GM18507 (cell line): ENCODE measurements at regions not wholly inside any gene's neighbourhood (a gene's known extent, or its start where the extent isn't known, plus 50 kb on each side); places are given as distances from the start of the nearest gene placed in this dataset.
"Not testable (repeated sequence)": the region's sequence is repeated elsewhere in the genome, so short reads cannot be mapped to it uniquely, and the experiment has no call there.

Experiments used
- DNase-seq: peaks from one replicate; pipeline ENCODE4 v3.0.0; 2011; ENCODE audit warnings: low read depth; ENCODE audit not compliant: insufficient read length; ENCODE audit errors: extremely low spot score
- FAIRE-seq: peaks from 2 replicates; lab custom pipeline; 2011; peaks lifted over from hg19 to GRCh38; lab: Jason Lieb, UNC

DNA sequence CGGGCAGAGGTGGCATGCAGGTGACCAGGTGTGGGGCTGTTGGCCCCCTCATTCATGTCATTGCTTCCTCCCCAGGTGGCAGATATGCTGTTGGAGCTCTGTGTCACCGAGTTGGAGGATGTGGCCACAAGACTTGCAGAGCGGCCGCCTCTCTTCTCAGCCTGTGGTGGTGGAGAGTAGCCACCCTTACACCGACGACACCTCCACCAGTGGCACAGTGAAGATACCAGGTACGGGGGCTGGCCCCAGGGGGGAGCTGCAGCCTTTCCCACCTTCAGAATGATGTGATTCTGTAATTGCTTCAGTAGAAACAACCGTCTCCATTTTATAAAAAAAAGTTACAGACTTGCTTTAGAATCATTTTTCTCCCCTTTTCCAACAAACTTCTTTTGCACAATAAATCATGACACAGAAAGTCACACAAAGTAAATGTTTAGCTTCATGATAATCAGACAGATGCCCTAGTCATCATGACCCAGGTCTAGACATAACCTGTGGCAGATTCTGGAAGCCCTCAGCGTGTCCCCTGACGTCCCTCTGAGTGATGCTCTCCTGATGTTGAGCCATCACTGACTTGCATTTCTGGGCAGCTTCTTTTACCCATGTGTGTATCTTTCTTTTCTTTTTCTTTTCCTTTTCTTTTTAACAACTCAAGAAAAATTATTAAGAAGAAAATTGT is 76.0 kb upstream of the FAN1 start:
- FAIRE-seq (no peak), DNase-seq (no peak)

GRCh38 chr15:30828304-30828639 is 75.4 kb upstream of the FAN1 start:
- not testable (repeated sequence) for DNase-seq

GRCh38 chr15:30830961-30831360 is 72.8 kb upstream of the FAN1 start:
- FAIRE-seq (no peak), DNase-seq (no peak)

More at GRCh38 chr15:30828304-30828639, 75.4 kb upstream of the FAN1 start:
- not testable (repeated sequence) for FAIRE-seq

DNA sequence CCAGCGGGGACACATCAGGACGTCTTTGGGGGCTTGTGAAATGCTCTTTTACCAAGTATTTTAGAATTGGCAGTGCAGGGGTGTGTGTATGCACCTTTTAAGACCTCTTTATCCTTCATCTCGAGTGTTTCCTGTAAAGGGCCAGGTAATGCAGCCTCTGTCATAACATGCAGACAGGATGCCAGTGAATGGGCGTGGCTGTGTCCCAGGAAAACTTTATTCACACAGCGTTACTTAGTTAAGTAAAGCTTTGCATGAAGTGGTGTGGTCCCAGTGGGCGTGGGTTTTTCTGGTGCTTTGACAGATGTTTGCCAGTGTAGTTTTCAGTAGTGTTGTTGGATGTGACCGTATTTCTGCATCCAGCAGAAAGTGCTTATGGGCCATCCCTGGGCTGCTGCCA is 70.3 kb upstream of the FAN1 start:
- not testable (repeated sequence) for FAIRE-seq, DNase-seq

DNA sequence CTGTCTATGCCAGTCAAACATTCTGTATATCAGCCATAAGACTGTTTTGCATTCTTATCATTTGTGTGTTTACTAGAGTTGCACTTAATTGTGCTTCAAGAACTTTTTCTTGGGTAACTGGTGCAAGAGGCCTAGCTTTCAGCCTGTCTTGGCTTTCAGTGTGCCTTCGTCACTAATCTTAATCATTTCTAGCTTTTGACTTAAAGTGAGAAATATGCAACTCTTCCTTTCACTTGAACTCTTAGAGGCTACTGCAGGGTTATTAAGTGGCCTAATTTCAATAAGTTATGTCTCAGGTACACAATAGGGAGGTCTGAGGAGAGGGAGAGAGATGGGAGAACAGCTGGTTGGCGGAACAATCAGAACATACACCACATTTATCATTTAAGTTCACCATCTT is 62.1 kb upstream of the FAN1 start:
- peak; percentile 21 for FAIRE-seq

DNA sequence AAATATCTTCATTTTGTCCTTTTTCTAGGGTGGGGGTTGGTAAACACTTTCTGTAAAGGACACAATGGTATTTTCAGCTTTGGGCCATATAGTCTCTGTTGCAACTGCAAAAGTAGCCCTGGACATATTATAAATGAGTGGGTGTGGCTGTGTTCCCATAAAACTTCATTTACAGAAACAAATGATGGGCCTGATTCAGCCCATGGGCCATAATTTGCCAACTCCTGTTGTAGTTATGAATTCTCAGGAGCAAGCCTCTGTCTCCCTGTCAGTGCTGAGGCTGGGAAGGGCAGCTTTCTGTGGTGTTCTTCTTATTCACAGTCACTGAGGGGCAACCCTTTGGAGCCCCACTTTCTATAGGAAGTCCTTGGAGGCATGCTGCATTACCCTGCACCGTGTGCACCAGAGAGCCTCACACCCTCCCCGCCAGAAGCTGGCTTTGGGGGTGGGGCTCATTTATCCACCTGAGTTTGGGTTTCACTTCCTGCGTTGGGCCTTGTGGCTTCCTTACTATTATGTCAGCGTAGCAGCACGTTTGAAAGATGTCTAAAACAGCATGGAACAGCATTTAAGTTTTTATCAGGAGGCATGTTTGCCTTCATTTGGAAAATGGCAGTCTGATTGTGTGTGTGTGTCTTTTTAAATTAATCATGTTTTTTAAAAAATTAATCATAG is 60.8 kb upstream of the FAN1 start:
- DNase-seq: not testable (repeated sequence)
- FAIRE-seq: peak; percentile 75

More for the DNA sequence above, 62.1 kb upstream of the FAN1 start:
- DNase-seq: not testable (repeated sequence)

GRCh38 chr15:30845536-30845935 is 58.2 kb upstream of the FAN1 start:
- DNase-seq, FAIRE-seq: not testable (repeated sequence)
